Islet of Langerhans (tissue), 1 donor: ENCODE measurements at regions not wholly inside any gene's neighbourhood (a gene's known extent, or its start where the extent isn't known, plus 50 kb on each side); places are given as distances from the start of the nearest gene placed in this dataset.

ENCODE experiments used
- FAIRE-seq: peaks from one replicate; lab custom pipeline; 2011; peaks lifted over from hg19 to GRCh38; lab: Jason Lieb, UNC

DNA sequence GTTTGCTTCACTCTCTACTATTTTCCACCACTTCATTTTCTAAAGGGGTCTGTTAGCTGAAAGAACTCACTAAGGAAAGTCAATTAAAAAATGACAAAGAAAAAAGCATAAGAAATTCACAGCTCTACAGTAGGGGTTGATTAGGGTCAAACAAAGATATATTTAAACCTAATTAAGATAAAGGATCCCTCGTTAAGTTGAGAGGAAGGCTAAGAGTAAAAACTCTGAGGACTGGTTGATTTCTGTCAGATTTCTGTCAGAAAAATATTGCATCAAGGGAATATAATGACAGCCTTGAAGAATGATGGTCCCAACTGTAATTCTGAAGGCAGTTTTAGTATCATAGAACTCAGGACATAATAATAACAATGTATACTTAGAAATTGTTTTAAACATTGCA, 218.0 kb downstream of the QDPR start:
- FAIRE-seq: no peak

DNA sequence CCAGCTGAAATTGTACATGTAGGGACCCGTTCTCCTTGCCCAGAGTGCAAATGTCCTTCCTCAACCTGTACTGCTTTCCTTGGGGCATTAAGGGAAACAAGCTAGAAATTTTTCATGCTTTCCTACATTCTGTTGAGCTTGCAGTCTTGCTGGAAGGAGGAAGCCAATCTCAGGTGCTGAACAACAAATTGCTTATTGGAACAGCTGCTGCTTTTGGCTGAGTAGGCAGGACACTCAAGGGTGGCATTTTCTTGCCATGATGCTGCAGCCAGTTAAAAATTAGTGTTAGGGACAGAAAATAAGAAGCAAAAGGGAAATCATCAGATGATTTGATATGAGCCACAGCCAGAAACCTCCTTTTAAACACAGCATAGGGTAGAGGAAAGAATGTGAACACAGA, 223.7 kb downstream of the QDPR start:
- no peak for FAIRE-seq

DNA sequence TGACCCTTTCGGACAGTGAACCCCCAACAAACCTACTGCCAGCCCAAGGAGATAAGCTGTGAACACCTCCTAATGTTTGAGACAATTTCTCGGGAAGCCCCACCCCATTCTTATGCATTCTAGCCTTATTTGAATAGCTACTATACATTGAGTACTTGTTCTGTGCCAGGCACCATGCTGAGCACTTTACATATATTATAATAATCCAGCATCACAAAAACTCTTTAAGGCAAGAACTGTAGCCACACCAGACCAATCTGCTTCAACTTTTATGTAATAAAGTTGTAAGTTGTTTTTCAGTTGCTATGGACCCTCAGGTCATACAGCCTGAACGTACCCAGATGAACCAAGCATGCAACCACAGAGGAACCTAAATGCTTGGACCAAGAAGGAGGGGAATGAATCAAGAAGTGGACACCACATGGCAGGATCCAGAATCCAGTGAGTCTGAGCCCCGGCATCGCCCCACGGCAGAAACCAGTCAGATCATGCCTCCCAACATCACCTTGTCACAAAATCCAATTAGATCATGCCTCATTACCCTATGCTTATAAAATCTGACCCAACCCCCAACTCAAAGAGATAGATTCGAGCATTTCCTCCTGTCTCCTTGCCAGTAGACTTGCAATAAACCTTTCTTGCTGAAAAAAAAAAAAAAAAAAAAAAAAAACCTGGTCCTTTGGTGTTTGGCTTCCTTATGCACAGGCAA, 225.0 kb downstream of the QDPR start:
- FAIRE-seq: no peak

DNA sequence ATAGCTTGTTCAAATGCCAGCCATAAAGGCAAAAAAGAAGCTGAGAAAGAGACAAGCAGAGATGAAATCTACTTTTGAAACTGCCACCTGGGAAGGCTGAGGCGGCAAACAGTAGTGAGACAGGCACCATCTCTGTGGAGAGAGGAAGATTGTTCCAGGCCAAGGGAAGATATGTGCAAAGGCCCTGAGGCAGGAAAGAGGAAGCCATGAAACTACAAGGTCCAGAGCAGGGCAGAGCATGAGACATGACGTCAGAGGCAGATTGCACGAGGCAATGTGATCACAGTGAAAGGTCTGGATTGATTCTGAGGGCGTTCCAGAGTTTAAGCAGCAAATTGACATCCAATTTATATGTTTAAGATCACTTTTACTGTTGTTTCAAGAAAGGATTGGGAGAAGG, 226.1 kb downstream of the QDPR start:
- FAIRE-seq: no peak

DNA sequence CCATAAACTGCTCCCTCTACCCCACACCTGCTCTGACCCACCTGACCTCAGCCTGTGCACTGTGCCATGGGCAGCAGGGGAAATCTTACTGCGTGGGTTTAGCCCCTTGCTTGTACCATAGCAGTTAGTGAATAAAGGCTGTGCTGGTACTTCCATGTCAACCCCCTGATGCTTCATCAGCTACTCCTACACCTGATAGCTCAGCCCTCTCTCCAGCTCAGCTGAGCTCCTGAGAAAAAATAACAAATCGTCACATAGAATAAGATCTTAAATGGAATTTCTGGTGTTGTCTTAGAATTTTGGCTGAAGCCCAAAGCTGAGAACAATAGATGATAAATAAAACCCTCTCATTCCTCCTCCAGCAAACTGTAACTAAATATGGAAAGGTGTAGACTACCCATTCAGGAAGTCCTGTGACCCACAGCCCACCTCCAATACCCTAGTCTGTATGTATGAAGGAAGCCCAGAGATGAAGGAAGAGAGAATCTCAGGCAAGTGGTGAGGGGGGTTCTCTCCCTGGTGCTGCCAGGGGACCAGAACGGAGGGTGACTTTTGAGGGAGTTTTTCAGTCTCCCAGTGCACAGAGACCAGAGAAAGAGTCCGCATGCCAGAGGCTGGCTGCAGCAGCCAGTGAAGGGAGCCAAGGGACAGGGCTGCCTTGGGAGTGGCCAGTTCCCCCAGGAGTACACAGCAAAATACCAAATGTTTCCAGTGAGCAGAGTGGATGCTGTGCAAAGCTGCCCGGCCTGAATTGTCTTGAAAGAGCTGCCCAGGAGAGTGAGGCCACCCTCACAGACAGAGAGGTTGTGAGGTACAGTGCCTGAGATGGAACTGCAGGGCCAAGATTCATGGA, 227.3 kb downstream of the QDPR start:
- no peak for FAIRE-seq

DNA sequence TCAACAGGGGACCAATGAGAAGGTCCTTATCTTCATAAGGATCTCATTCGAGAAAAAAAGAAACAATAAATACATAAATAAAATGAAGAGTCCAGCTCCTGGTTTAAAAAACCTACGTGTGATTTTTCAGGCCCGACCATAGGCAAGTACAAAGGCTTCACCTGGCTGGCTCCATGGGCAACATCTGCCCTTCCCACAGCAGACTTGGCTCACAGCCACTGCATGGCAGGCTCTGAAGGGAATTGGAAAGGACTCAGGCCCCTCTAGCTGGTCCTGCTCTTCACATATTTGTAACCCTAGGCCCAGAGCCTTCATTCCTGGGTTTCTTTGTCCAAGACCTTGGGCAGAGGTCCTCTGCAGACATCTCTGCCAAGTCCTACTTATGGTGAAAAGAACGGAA, 228.1 kb downstream of the QDPR start:
- no peak for FAIRE-seq

DNA sequence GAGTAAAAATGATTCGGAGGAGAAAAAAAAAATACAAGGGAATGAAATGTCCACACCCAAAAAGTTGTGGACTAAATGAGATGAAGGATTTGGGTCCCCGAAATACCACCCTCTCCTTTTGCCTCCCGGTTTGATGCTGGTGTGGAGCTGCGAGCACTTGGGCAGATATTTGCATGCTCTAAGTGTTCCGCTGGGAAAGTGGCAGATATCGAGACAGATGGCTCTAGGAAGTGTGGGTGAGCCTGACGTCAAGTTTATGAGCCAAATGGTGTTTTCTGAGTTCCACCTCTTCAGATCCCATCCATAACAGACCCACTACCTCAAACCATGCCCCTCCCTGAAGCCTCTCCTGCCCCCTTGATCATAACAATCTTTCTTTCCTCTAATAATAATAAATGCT, 228.6 kb downstream of the QDPR start:
- no peak for FAIRE-seq

DNA sequence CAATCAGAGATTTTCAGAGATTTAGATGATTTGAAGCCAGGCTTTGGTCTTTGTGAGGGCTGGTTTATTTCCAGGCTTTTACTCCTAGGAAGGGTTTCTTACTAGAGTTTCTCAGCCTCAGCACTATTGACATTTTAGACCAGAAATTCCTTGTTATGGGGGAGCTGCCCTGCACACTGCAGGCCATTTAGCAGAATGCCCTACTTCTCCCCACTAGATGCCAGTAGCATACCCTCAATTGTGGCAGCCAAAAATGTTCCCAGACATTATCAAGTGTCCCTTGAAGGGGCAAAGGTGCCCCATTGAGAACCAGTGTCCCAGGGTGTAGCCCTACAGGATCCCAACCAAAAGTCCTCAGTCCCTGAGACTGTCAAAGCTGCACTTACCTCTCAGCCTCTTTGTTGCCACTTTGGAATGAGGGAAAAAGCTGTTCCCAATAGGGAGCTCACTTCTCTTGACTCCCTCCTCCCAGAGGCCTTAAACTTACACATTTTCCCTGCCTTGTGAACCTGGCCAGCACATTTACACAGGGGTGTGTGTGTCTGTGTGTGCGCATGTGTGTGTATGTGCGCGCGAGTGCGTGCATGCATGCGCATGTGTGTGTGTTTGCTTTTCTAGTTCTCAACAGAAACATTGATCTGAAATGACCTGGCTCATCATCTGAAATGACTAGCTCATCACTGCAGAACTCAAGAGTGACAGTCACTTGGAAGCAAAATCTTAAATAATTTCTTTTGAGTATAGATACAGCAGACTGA, 231.4 kb downstream of the QDPR start:
- FAIRE-seq: no peak

DNA sequence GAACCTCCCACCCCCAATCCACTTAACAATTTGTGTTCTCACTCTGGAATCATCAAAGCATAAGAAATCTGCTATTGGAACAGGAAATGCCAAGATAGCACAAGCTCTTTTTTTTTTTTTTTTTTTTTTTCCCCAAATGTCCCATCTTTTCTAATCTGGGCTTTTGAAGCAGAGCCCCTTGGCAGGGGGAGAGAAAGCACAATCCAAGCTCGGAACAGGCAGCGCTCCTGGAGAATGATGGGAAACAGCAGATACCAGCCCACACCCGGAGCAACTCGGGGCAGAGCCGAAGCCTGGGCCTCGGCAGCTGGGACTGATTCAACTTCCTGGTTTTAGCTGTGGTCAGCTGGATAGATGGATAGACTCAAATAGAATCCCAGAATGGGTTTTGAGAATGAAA, 235.1 kb downstream of the QDPR start:
- no peak for FAIRE-seq

DNA sequence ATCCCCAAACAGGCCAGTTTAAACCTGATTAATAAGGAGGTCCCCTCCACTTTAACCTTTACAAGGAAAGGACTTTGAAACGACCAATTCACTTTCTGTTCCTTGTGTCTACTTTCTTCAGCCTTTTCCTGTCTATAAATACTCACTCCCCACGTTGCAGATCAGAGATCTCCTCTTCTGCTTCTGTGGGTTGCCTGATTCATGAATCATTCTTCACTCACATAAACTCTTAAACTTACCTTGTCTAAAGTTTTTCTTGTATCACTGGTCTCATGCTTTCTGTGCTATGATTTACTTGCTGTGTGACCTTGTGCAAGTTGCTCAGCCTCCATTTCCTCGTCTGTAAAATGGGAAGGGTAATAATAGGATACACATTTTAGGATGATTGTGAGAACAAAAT, 236.1 kb downstream of the QDPR start:
- FAIRE-seq: no peak

DNA sequence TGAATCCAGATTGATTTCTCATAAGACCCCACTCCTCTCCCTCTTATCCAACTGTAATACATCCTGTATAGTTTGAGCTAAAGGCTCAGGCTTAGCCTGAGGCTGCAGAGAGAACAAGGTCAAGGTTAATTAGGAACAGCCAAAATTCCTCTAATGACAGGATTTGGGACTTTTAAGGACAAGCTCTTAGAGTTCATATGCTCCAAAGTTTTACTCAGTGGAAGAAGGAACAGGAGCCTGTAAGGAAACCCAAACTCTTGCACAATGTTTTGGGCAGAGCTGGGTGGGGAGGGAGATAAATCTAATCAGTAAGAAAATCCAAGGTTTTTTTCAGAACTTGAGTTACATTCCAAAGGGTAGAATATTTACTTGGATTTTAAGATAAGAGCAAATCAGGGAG, 238.8 kb downstream of the QDPR start:
- FAIRE-seq: no peak

DNA sequence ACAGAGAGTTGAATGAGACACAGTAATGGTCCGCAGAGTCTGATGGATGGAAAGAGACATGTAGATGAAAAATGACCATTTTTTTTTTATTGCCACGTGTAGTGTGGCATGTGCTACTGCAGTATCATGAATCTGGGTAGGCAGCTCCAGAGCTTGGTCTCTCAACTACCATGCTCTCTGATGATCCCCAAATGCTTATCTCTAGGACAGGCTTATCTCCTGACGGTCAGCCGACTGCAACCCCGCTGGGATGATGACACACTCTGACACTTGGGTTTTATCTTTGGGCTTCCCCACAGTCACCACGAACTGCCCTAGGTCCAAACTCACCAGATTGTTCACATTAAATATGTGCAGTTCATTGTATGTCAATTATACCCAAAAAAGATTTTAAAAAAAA, 239.7 kb downstream of the QDPR start:
- FAIRE-seq: no peak

DNA sequence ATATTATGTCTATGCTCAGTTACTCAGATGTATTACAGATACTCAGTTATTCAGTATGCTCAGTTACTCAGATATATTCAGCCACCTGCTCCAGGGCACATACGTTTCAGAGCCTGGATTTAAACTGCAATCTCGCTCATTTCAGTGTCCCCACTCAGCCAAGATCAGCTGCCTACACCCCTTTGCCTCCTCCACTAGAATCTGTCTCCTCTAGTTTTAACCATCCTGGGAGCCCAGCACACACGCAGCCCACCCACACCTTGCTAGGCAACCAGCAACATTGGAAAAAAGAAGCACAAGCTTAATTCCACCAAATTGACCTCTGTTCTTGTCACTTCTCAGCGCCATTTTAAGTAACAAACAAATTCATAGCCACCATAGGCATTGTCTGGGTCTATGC, 246.2 kb downstream of the QDPR start:
- FAIRE-seq: no peak

DNA sequence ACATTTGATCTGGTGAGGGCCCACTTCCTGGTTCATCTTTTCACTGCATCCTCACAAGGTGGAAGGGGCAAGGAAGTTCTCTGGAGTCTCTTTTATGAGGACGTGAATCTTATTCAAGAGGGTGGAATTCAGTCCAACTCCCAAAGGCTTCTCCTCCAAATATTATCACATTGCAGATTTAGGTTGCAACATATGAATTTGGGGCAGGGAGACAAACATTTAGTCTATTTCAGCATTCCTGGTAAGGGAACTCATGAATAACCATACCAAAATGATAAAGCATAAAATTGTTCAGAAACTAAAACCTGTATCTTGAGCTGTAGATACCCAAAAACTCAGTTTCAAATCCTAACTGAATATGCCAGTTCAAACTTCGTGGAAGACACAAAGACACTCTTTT, 246.8 kb downstream of the QDPR start:
- FAIRE-seq: no peak

DNA sequence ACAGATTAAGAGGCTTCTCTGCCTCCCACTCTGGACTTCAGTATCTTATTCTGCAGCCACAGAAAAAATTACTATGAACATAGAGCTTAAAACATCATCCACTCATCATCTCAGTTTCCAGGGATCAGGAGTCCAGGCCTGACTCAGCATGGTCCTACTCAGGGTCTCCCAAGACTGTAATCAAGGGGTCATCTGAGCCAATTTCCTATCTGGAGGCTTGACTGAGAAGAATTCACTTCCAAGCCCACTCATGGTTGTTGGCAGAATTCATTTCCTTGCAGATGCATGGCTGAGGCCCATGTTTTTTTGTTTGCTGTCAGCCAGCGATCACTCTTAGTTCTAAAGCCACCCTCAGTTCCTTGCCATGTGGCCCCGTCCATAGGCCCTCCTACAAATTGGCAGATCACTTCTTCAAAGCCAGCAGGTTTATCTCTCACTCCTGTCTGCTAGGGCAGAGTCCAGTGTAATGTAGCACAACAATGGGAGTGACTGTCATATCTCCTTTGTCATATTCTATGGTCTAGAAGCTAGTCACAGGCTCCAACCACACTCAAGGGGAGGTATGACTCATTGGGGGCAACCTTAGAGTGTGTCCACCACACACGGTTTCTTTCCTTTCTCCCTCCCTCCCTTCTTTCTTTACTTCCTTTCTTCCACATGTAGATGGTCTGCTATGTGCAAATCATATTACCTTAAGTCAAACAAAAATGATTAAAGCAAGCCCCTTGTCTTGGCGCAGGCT, 251.6 kb downstream of the QDPR start:
- no peak for FAIRE-seq

DNA sequence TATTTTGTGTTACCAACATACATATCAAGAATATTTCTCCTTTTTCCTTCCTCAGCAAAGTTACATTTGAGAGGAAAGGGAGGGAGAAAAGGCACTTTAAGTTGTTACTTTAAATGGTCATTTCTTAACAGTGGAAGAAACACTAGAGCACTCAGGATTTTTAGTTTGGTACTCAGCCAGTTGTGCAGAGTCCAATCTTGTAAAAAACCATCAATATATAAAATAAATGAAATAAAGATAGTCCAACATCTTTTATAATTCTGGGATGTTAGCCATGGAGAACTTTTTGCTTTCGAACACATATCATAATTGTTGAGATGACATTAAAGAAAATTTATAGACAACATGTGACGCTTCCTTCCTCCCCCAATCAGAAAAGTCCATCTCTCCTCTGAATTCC, 253.8 kb downstream of the QDPR start:
- FAIRE-seq: no peak

DNA sequence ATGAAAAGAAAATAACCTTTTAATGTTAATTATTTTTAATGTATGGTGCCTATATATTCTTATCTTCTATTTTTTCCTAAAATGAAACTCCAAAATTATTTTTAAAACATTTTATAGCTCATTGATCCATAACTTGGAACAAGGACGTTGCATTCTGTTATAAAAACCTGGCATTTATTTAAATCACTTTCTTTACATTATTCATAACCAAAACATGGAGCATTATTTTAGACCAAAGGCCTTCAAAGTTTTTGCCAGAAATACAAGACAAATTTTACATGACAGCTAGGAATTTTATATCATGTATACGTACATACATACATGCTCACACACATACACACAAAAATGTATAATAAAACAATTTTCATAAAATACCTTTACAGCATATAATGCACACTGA, 259.8 kb downstream of the QDPR start:
- no peak for FAIRE-seq

DNA sequence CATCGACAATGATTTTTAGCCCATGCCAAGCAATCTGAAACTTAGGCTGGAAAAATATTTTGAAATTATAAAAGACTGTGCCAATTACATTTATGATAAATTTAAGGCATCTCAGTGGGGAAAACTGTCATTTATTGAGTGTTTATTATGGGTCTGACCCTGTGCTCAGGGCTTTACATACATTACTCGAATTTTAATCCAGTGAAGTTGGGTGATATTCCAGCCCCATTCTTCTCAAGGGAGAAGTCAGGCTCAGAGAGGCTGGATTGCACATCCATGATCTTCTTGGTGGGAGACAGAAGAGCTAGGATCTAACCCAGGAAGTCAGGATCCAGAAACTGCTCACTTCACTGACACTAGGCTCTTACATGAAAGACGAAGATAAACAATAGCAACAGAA, 260.8 kb downstream of the QDPR start:
- FAIRE-seq: no peak

DNA sequence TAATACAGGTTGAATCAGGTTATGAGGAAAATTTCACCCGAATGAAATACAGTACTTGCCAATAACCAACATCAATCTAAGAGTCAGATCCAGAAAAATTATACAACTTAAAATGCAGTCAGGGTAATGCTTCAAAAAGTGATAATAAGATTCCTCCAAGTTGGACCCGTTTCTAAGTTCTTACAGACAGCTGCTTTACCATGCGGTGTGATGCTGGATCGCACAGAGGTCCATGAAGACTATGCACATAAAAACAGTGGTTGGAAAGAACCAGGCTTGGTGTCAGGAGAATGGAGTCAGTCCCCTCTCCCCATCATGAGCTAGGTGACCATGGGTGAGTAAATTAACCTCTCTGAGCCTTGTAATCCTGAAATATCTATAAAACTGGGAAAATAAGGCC, 261.3 kb downstream of the QDPR start:
- no peak for FAIRE-seq

DNA sequence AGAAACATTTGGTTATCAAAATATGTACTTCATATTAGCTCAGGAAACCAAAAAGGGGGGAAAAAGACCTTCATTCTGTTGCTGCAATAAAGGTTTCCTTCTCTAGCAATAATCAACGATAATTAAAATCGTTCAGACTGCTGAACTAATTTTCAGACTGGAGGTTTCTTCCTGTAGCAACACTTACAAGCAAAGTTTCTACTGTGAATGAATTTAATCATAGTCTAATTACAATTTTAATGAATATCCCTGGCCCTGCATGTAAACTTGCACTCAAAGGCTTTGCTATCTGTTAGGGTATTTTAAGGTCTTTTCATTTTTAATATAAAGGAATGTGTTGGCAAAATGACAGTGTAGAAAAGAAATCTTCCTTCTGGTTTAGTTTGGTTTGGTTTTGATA, 265.2 kb downstream of the QDPR start:
- FAIRE-seq: no peak

DNA sequence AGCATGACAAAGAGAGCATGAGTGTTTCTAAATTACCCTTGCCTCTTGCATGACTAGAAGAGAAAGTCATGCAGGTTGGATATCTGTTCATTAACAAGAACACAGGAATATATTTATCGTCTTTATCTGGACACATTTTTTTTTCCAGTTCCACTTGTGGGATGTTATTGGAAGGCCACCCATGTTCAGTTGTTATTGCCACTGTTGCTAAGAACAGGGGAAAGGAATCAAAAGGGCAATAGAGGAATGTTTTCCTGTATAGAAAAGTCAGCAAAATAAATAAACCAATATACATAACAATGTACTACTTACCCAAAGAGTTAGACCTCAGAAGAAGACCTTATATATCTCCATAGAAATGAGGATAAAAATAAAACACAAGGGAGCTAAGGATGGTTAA, 270.1 kb downstream of the QDPR start:
- FAIRE-seq: no peak

DNA sequence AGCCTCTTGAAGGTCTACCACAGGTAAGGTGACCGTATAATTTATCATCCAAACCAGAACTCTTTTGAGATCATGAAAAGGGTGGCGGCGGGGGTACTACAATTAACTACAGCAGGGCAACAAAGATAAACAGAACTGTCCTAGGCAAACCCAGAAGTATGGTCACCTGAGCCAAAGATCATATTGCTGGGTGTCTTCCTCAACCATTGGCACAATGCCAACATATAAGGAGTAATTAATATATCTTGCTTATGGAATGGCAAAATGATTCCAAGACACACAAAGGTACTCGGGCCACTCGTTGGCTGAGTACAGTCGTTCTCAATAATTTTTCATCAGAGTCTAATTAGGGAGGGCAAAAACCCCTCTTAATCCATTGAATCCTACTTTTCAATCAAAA, 273.3 kb downstream of the QDPR start:
- FAIRE-seq: no peak

DNA sequence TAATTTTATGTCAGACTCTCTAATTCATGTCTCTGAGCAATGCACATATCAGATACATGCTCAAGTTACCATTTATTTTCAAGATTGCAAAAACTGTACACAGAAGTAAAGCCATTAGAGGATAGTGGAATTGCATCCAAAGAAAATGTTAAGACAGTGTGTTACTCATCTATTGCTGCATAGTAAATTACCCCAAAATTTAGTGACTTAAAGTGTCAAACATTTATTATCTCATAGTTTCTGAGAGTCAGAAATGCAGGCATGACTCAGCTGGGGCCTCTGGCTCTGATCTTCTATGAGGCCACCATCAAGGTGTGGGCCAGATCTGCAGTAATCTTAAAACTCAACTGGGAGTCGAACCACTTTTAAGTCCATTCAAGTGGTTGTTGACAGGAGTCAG, 275.2 kb downstream of the QDPR start:
- FAIRE-seq: no peak
